ENCODE measurements at regions not wholly inside any gene's neighbourhood (a gene's known extent, or its start where the extent isn't known, plus 50 kb on each side); places are given as distances from the start of the nearest gene placed in this dataset.

GRCh38 chr4:128608006-128608405, 201.5 kb upstream of the JADE1 start (continued):
- TF ChIP-seq JUN (IDR thresholded peaks at IDR 0.05; ENCODE audit: borderline replicate concordance, low read depth, low read length) (0 out of 2 replicates have a peak, but pooled peaks have one; percentile 19), JUN (CRISPR knock-in tag; IDR thresholded peaks at IDR 0.05; ENCODE audit: borderline replicate concordance) (no peak), DPF2 (IDR thresholded peaks at IDR 0.05) (peak; percentile 53), MAZ (CRISPR knock-in tag; conservative IDR thresholded peaks at IDR 0.05 in 1 of 2, IDR thresholded peaks at IDR 0.05 in 1 of 2) (0 out of 4 replicates have a peak, but pooled peaks of 1 of the 2 experiments have one; percentile 23), NR2C2 (CRISPR knock-in tag; IDR thresholded peaks at IDR 0.05) (no peak), NR2C2 (tag; IDR thresholded peaks at IDR 0.05) (peak; percentile 48; the same call in 1 of the 2 replicates), C11orf30 (IDR thresholded peaks at IDR 0.05; ENCODE audit: low read depth) (peak; percentile 48; the same call in 1 of the 2 replicates), PKNOX1 (IDR thresholded peaks at IDR 0.05) (peak; percentile 32; the same call in 1 of the 2 replicates), MAFG (tag; conservative IDR thresholded peaks at IDR 0.05) (peak; percentile 36; the same call in 1 of the 2 replicates), CREB3 (tag; conservative IDR thresholded peaks at IDR 0.05; ENCODE audit: low read depth) (no peak), FOSL1 (tag; conservative IDR thresholded peaks at IDR 0.05) (peak; percentile 78), NFE2 (IDR thresholded peaks at IDR 0.05; ENCODE audit: low read depth) (peak; percentile 26; the same call in 1 of the 2 replicates), JUND (IDR thresholded peaks at IDR 0.05; ENCODE audit: borderline replicate concordance, low read depth, low read length) (peak; percentile 62; the same call in 1 of the 2 replicates), JUND (tag; IDR thresholded peaks at IDR 0.05; ENCODE audit: borderline replicate concordance, low read depth, low read length) (peak; percentile 67; the same call in 1 of the 3 replicates), TEAD4 (IDR thresholded peaks at IDR 0.05; ENCODE audit: low read length) (peak; percentile 27; the same call in 1 of the 2 replicates), TEAD4 (CRISPR knock-in tag; IDR thresholded peaks at IDR 0.05; ENCODE audit: borderline replicate concordance) (no peak), RAD21 (CRISPR knock-in tag; conservative IDR thresholded peaks at IDR 0.05 in 1 of 2, IDR thresholded peaks at IDR 0.05 in 1 of 2) (peak in 1 of 2 experiments; percentile 24; a peak in 2 of 4 replicates)
